IPS-18c (cell line): ENCODE measurements at regions not wholly inside any gene's neighbourhood (a gene's known extent, or its start where the extent isn't known, plus 50 kb on each side); places are given as distances from the start of the nearest gene placed in this dataset.

Experiments used
- H3K4me3 ChIP-seq: 2 replicates; pipeline ENCODE4 v1.7.0; 2013; ENCODE audit warnings: low read depth, mild to moderate bottlenecking, low read length, moderate library complexity; ENCODE audit not compliant: insufficient read depth
- H3K9me3 ChIP-seq: one replicate; pipeline ENCODE4 v1.6.1; 2013; ENCODE audit warnings: mild to moderate bottlenecking, low read length, moderate library complexity; ENCODE audit not compliant: control insufficient read depth, insufficient read depth

DNA sequence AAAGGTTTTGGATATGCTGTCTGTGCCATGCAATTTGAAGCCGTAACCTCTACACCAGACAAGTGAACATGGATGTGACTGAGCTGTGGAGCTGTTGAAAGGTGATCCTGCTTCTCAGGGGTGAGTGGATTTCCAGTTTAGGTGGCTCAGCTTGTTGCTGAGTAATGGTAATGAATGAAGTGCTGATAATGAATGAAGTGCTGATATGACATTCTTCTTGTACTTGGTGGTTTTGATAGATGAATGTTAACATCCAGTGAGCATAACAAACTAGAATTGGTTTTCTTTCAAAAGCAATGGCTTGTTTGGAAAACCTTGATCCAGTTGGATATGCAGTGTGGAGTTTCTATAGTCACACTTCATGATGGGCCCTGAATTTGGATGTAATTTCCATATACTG is 89.7 kb upstream of the FZD8 start:
- H3K9me3 ChIP-seq = no peaks in the 10 kb centered on the region
- H3K4me3 ChIP-seq = no peak overlapping the region

DNA sequence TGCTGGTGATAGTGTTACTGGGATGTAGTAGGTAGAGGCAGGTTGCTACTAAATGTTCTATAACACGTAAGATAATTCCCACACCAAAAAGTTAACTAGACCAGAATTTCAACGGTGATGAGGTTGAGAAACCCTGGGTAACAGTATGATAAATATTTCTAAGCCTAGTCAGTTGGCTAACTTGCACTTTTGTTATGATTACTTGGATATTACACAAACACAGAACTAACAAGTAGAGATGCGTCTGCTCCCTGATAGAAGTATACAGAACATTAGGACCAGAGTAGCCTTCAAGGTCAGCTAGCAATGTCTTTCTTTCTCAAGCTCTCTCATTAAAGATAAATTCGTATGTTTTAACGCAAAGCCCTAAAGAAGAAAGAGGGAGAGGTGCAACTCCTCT is 86.2 kb upstream of the FZD8 start:
- Histone ChIP-seq H3K9me3 (no peaks in the 10 kb centered on the region), H3K4me3 (no peak overlapping the region)

DNA sequence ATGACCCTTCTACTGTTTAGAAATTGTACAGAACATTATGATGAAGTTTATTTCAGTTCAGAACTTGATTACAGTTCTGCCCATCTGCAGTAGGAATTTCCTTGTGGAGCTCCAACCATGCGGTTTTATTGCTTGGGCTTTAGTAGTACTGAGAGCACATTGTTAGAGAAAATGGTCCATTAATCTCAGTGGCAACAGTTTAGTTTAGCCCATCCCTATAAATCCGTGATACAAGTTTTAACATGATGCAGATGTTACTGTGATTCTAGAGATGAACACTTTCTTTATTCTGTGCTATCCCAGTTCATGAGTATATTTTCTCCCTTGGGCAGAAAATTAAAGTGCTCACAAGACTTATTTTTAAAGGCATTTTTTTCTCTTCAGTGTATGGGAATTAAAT is 84.8 kb upstream of the FZD8 start:
- H3K4me3 ChIP-seq = no peak overlapping the region
- no peaks in the 10 kb centered on the region for H3K9me3 ChIP-seq

DNA sequence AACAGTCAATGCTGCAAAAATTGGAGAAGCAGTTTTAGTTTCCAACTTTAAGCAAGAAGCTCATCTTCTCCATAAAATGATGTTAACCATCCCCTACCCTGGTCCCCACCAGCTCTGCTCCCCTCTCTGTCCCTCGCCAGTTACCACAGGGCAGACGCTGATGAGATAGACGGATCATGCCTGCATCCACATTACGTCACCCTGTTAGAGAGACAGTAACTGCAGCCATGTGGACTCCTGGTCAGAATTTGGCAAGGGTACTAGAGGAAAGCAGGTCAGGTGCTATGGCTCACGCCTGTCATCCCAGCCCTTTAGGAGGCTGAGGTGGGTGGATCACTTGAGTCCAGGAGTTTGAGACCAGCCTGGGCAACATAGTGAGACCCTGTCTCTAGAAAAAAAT is 81.9 kb upstream of the FZD8 start:
- Histone ChIP-seq H3K4me3 (no peak overlapping the region), H3K9me3 (no peaks in the 10 kb centered on the region)

DNA sequence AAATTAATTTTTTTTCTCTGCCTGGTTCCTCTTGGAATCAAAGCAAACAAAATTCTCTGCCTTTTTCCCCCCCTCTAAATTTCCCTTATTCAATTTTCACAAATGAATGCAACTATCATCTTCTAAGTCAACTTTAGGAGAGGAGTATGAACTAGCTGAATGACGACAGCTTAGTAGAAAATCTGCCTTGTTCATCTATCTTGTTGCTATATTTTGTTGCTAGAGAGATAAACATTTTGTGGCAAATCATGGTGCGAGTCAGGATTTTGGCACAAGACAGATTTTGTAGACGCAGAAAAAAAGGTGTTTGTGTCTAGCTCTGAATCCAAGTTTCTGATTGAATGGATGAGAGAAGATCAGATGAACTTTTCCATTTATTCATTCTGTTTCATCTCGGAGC is 81.0 kb upstream of the FZD8 start:
- Histone ChIP-seq H3K4me3 (no peak overlapping the region), H3K9me3 (no peaks in the 10 kb centered on the region)

DNA sequence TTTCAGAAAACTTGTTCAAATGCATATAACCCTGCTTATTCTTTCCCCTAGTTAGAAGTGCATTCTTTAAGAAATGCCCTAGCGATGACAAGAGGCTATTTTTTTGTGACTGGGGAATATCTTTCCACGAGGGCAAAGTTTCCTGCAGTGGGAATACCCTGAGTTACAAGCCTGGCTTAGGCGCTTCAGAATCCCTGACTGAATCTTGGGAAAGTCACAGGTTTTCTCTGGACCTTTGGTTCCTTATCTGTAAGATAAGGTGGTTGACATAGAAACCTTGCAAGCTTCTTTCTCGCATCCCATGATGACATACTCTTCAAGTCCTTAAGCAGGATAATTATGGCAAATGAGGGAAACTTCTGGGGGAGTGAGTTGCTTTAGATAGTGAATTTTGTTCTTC is 80.5 kb upstream of the FZD8 start:
- Histone ChIP-seq H3K4me3 (no peak overlapping the region), H3K9me3 (no peaks in the 10 kb centered on the region)

DNA sequence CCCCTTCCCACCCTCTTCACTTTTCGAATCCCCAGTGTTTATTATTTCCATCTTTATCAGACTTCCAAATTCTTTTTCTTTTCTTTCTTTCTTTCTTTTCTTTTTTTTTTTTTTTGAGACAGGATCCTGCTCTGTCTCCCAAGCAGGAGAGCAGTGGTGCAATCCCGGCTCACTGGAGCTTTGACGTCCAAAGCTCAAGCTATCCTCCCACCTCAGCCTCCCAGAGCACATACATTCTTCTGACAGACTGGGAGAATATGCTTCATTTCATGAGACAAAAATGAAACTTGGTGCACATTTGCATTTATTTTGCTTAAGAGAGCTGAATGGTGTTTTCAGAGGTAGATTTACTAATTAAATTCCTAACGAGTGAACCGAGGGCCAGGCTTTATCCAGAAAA is 80.1 kb upstream of the FZD8 start:
- Histone ChIP-seq H3K9me3 (no peaks in the 10 kb centered on the region), H3K4me3 (no peak overlapping the region)

DNA sequence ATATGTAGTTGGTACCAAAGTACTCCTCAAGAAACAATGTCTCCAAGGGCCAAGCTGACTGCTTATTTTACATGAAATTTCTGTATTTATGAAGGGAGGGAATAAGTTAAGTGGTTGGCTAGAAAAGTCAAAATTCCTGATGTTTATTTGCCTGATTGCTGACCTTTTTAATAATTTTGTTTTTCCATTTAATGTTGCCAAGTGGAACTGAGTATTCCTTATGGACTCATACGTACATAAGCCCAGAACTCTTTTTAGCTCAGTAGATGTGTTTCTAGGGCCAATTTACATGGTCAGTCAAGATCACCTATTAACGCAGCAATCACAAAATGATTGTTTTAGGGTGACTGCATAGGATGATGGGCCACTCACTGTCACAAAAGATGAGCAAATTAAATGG is 78.3 kb upstream of the FZD8 start:
- H3K9me3 ChIP-seq = no peaks in the 10 kb centered on the region
- no peak overlapping the region for H3K4me3 ChIP-seq

DNA sequence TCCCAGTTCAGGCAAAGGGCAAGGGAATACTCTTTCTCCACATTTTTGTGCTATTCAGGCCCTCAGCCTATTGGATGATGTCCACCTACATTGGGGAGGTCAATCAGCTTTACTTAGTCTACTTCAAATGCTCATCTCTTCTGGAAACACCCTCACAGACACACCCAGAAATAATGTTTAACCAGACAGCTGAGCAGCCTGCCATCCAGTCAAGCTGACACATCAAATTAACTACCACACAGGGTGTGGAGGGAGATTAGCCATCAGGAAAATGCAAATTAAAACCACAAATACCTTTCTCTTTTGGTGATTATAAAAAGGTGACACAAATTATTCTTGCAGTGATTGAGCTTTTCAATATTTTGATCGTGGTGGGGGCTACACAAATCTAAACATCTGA is 74.7 kb upstream of the FZD8 start:
- H3K4me3 ChIP-seq = no peak overlapping the region
- no peaks in the 10 kb centered on the region for H3K9me3 ChIP-seq

DNA sequence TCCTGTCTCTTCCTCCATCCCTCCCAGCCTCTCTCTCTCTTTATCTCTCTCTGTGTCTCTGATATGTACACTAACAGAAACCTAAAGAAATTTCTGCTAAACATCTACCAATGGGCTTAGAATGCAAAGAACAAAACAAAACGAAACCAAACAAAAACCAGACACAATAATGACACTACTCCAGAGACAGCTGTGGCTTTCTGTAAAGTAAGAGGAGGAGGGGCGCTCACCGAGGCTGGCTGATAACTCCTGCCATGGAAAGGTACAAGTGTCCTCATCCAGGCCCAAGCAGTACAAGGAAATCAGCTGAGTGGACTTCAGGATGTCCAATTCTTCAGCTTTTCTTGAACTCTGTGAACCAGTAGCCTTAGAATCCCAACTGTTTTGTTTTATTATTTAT is 70.4 kb upstream of the FZD8 start:
- H3K4me3 ChIP-seq = no peak overlapping the region

DNA sequence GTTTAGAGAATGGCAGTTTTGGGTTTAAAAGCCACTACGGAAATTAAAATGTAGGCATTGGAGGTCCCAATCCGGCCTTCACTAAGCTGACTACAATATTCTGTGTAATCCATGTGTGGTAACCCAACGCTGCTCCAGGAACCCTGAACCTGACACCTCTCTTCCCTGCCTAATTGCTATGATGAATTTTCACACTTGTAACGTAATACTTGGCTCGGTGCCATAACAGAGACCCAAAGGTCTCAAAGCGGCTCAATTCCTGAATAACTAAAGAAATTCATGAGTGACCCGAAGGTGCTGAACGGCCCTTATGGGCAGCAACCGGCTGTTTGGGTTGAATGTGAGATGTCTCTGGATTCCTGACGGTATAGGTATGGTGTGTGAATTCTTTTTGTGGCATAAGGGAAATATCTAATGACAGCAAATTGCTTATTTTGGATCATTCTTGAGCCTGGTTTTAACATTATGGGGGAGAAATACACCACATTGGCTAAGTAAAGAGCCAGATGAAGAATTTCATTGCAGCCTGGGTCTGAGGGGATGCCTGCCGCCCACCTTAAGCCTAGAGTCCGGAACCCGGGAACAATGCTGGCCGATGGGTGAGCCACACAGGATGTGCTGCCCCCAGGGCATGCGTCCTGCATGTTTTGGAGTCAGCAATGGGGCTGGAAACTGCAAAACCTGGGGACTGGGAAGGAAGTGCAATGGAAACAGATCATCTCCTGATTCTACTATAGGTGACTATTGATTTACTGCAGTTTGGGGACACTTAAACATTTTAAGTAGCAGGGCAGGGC is 69.7 kb upstream of the FZD8 start:
- Histone ChIP-seq H3K9me3 (no peaks in the 10 kb centered on the region), H3K4me3 (no peak overlapping the region)

More for the DNA sequence above, 70.4 kb upstream of the FZD8 start:
- no peaks in the 10 kb centered on the region for H3K9me3 ChIP-seq

DNA sequence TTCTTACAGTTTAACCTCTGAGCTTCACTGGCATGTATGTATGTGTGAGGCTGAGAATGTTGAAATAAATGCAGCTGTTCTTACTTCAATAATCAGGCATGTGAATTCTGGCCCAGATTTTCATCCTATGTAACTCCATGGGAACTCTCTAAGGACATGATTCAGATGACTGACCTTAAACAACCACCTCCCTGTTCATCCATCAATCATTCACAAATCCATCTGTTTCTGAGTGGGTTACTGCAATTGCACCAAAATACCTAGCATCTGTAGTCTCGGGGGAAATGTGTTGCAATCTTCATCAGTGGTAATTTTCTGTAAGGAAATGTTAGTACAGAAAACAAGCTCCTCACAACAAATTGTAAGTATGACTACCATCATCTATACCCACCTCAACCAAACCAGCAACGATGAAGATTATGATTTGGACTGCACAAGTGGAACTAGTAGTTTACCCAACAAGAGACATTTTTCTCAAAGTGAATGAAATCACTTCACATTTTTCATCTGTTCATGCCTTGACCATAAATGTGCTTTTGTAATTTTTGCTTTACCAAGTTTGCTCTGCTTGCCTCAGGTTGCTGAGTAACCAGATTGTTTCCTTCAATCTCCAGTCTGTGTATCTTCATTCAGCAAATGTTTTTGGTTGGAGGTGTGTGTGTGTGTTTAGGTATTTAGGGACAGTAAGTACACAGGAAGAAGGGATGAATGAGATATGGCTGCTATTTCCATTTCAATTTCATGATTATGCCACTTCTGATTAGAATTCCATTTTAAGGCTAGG is 65.7 kb upstream of the FZD8 start:
- Histone ChIP-seq H3K4me3 (no peak overlapping the region), H3K9me3 (no peaks in the 10 kb centered on the region)

DNA sequence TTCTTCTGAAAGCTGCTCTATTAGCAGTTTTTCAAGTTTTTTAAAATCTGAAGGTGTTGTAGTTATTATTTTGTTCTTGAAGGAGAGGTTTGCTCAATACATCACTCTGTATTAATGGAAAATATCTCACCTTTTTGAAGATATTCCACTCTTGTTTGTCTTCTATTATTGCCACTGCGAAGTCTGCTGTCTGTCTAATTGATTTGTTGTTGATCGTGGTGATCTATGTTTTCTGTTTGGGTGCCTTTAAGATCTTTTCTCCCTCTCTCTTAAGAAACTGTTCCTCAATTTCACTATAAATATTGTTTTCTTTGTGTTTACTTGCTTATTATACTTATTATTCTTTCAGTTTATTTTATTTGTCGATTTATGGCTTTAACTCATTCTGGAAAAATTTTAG is 64.9 kb upstream of the FZD8 start:
- Histone ChIP-seq H3K9me3 (no peaks in the 10 kb centered on the region), H3K4me3 (no peak overlapping the region)

DNA sequence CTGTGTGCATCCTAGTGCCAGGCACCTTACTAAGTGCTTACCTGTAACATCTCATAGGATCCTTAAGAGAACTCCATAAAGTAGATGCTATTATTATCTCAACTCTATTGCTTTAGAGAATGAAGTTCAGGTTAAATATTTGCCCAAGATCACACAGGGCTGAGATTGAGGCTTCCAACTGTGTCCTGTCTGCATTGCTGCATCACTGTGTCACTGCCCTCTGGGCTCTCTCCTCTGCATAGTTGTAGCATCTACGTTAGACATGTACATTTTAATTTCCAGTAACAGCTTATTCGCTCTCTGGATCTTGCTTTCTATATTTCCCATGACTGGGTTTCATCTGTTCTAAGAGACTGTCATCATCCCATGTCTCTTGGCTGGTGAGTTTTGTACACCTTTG is 63.6 kb upstream of the FZD8 start:
- H3K4me3 ChIP-seq = no peak overlapping the region
- H3K9me3 ChIP-seq = no peaks in the 10 kb centered on the region

DNA sequence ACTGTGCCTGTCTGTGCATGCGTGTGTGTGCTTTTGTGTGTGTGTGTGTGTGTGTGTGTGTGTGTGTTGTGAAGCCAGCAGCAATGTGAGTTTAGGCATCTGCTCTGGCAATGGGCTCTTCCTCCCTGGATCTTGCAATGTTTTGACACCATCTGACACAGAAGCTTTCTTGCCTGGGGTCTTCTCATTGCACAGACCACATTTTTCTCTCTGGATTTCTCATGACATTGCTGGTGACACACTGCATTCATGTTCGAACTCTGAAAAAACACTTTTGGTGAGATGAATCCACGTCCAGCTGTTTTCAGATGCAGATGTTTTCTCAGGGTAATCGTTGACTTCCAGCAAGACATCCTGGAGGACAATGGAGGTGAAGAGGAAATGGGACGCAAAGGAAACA is 63.0 kb upstream of the FZD8 start:
- Histone ChIP-seq H3K9me3 (no peaks in the 10 kb centered on the region), H3K4me3 (no peak overlapping the region)

DNA sequence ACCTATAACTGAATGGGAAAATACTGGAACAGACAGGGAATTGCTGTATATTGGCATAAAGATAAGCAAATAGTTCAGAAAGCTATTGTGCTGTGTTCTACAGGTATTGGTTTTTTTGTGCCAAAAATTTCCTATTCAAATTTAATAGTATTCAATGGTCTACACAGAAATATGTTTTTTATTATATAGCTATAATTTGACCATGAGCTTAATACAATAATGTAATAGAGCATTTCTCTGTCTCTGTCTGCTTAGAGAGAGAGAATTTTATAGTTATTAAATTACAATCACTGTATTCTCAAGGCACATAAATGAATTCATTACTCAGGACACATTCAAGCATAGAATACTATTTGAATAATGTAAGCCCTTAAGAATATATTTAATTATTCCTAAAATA is 62.3 kb upstream of the FZD8 start:
- Histone ChIP-seq H3K4me3 (no peak overlapping the region), H3K9me3 (no peaks in the 10 kb centered on the region)

DNA sequence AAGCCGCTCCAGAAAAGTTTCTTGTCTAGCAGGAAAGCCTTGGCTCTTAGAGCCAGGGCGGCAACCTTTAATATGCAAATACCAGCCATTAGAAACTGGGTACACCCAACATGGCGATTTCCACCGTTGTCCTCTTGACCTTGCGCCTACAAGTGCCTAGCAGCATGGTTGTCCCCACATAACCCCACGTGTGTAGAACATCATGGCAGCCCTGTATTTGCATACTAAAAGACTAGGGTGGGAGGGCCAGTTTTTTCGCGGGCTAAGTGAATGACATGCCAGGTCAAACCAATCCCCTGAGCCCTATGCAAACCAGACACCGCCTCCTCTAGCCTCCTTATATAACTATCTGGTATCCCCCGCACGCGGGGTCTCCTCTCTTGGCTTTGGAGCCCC is 58.4 kb upstream of the FZD8 start:
- no peak overlapping the region; the same call in 1 of the 2 replicates for H3K4me3 ChIP-seq
- no peaks in the 10 kb centered on the region for H3K9me3 ChIP-seq

DNA sequence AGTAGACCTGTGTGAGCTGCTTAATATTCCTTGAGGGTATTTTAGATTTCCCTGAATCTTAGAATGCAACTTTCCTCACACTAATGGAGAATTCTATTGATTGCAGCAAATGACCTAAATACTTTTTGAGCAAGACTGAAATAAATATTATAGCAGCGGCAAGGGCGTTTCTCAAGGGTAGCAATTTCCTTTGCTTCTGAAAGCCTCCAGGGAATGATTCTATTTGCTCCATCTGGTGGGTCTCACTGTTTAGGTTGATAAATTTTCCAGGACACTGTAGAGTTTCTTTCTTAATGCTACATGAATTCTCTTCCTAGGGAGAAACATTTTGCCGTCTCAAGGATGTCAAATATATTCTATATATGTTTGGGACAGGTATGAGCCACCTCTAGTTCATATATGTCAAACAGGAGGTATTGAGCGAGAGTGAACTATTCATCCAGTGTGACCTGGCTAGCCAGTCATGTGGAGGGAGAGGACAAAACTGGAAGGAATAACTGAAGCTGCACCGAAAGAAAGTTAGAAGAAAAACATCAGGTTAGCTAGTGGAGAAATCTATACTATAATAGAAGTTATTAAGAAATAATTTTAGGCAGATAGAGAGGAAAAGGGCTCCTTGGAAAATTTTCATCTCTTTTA is 57.9 kb upstream of the FZD8 start:
- no peak overlapping the region for H3K4me3 ChIP-seq
- H3K9me3 ChIP-seq = no peaks in the 10 kb centered on the region
